ENCODE measurements at regions not wholly inside any gene's neighbourhood (a gene's known extent, or its start where the extent isn't known, plus 50 kb on each side); places are given as distances from the start of the nearest gene placed in this dataset.
"Not testable (repeated sequence)": the region's sequence is repeated elsewhere in the genome, so short reads cannot be mapped to it uniquely, and the experiment has no call there.

DNA sequence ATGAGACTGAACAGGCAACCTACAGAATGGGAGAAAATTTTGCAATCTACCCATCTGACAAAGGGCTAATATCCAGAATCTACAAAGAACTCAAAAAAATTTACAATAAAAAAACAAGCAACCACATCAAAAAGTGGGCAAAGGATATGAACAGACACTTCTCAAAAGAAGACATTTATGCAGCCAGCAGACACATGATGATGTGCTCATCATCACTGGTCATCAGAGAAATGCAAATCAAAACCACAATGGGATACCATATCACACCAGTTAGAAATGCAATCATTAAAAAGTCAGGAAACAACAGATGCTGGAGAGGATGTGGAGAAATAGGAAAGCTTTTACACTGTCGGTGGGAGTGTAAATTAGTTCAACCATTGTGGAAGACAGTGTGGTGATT, 51.7 kb upstream of the PAXBP1 start:
- not testable (repeated sequence) for DNase-seq (ENCODE audit: low read depth in 2 of 2)

GRCh38 chr21:32824950-32825349, 53.4 kb upstream of the PAXBP1 start:
- no peak for DNase-seq (ENCODE audit: low read depth in 2 of 2)

DNA sequence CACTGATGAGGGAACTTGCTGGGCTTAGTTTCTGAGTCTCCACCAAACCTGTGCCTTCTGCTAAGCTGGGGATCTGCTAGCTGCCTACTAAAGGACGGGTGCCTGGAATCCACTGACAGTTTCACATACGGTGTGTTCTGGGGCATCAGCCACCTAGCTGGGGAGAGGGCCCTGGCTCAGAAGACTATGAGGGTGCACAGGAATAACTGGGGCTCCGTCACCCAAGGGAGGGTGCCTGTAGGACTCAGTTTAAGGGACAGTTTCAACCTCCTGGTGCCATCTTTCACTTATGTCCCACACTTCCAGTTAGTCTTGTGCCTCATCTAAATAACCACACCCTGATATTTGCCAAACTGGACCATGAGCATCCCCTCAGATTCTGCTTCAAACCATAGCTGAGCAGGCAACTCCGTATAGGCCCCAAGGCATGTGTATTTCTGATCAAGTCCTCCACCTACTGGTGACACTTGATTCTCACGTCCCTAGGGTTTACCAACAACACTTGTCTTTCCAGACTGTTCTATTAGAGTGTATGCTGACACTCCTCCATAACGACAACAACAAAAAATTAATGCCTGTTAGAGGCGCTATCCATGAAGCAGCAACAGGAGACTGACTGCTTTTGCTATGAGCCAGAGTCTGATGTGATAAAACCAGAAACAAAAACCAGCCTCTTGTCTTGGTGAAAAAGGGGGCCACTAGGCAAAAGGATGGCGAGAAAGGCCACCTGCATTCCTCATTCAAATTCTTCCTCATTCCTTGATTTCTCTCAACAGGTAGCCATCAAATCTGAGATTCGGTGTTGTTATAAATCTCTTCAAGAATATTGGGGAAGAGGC, 55.0 kb upstream of the PAXBP1 start:
- no peak for DNase-seq (ENCODE audit: low read depth in 2 of 2)

- DNase-seq (ENCODE audit: low read depth in 2 of 2): no peak
Measured at GRCh38 chr21:32828908-32829307, 57.4 kb upstream of the PAXBP1 start.

DNA sequence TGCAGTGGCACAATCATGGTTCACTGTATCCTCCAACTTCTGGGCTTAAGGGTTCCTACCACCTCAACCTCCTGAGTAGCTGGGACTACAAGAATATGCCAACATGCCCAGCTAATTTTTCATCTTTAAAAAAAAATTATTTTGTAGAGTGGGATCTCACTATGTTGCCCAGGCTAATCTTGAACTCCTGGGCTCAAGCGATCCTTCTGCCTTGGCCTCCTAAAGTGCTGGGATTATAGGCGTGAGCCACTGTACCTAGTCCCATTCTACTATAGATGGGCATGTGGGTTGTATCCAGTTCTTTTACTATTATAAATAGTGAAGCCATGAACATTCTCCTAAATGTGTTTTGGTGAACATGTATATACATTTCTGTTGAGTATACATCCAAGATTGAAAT, 57.9 kb upstream of the PAXBP1 start:
- DNase-seq (ENCODE audit: low read depth in 2 of 2): no peak

DNA sequence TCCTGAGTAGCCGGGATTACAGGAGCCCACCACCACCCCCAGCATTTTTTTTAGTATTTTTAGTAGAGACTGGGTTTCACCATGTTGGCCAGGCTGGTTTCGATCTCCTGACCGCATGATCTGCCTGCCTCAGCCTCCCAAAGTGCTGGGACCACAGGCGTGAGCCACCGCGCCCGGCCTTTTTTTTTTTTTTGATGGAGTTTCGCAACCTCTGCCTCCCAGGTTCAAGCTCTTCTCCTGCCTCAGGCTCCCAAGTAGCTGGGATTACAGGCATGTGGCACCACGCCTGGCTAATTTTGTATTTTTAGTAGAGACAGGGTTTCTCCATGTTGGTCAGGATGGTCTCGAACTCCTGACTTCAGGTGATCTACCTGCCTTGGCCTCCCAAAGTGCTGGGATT, 60.2 kb upstream of the PAXBP1 start:
- not testable (repeated sequence) for DNase-seq (ENCODE audit: low read depth in 2 of 2)

- DNase-seq (ENCODE audit: low read depth in 2 of 2): no peak
Measured at GRCh38 chr21:32834211-32834915, 62.8 kb upstream of the PAXBP1 start.

GRCh38 chr21:32834916-32835235, 63.3 kb upstream of the PAXBP1 start:
- no peak for DNase-seq (ENCODE audit: low read depth in 2 of 2)

GRCh38 chr21:32842146-32842545, 70.6 kb upstream of the PAXBP1 start:
- DNase-seq (ENCODE audit: low read depth in 2 of 2): no peak

GRCh38 chr21:32843561-32843960, 72.0 kb upstream of the PAXBP1 start:
- DNase-seq (ENCODE audit: low read depth in 2 of 2): no peak

GRCh38 chr21:32844076-32844475, 72.5 kb upstream of the PAXBP1 start:
- no peak for DNase-seq (ENCODE audit: low read depth in 2 of 2)

GRCh38 chr21:32844653-32845436, 73.3 kb upstream of the PAXBP1 start:
- peak in 1 of 2 experiments; percentile 19 for DNase-seq (ENCODE audit: low read depth in 2 of 2)

DNA sequence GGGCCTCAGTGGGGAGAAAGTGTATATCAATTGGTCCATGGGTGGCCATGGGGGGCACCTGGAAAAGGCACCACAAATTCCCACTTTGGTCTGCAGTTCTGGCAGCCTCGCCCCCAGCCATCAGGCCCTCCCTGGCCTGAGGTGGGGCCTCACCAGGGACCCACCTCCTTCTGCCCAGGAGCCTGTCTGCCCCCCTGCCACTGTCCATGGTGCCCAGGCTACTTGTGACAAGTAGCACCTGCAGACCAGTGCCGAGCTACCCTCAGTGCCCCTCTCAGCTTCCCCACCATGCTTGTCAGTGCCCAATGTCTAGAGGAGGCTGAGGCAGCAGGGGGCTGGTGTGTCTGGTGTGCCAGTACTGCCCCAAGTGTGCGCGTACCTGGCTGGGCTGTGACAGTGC, 87.1 kb upstream of the PAXBP1 start:
- no peak for DNase-seq (ENCODE audit: low read depth in 2 of 2)

DNA sequence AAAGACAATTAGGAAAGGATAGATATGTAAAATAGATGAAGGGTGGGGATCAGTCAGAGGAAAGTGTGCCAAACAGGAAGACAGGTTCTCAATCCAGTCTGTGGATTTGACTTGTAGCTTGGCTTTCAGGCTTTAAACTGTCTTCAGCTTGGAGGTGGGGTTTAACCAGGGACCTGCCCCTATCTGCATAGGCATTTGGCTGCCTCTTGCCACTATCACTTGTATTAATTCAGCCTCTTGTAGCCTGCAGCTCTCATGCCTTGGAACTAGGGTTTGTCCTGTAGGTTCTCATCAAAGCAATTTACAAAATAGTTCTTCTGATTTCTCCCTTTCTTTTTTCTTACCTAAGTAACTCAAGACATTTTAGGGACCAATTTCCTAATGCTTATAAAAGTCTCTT, 88.8 kb upstream of the PAXBP1 start:
- no peak for DNase-seq (ENCODE audit: low read depth in 2 of 2)

DNA sequence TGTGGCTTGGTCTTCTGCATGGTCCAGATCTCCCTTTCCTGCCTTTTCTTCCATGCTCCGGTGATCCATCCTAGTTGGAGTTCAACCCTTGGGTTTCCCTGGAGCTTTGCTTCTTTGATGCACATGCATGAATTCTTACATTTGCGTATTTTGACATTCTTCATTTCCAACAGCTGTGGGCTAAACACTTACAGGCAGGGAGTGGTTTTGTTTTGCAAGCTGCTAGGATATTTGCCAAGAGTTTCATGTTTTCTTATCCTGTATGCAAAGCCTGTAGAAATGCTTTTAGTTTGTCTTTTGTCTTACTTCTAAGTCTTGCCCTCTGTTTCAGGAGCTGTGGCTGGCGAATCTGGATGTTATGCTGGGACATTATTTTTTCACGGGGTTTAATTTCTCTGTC, 90.3 kb upstream of the PAXBP1 start:
- peak; percentile 4 to 12 for DNase-seq (ENCODE audit: low read depth in 2 of 2)

DNA sequence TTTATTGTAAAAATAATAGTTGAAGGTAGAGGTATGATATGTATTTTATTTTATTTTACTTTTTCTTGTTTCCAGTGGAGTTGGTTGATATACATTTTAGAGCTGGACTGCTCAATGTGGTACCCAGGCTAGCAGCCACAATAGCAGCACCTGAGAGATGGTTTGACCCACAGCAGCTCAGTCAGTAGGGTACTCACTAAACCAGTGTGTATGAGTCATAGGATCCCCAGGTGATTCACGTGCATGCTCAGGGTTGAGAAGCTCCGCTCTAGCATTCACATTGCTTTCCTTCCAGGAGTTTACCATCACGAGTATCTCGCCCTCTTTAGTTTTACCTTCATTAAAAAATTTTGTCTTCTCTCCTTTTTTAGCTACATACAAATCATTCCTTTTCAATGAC, 96.0 kb upstream of the PAXBP1 start:
- DNase-seq (ENCODE audit: low read depth in 2 of 2): no peak

DNA sequence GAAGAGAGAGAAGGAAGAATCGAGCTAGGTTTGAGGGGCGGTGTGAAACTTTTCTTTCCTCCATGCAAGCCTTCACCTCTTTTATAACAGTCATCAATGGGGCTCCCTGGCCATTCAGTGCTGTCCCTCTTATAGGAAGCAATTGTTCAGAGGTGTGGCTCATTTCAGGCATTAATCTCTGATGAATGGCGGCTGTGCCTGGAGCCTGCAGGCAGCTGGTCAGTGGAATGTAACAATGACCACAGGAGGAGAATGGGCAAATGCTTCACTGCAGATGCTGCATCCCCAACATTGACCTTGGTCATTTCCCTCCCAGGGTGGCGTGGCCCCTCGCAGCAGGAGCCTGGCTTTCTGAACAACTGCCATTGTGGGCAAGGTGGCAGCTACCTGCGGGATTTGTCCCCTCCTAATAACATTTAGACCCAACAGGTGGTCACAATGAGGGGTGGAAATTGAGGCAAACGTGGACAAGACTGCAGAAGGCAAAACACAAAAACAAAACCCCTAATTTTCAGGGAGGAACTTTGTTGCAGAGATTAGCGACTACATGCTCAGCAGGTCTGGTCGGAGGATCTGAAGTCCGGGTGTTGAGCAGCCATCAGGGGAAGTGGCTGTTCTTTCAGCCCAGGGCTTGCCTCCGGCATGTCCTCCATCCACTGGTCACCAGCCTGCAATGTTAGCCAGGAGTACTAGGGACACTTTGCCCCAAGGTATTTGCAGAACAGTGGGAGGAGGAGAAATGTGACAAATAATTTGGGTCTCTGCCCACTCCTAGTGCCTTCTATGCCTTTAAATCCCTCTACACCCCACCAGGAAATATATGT, 97.3 kb upstream of the PAXBP1 start:
- no peak for DNase-seq (ENCODE audit: low read depth in 2 of 2)

DNA sequence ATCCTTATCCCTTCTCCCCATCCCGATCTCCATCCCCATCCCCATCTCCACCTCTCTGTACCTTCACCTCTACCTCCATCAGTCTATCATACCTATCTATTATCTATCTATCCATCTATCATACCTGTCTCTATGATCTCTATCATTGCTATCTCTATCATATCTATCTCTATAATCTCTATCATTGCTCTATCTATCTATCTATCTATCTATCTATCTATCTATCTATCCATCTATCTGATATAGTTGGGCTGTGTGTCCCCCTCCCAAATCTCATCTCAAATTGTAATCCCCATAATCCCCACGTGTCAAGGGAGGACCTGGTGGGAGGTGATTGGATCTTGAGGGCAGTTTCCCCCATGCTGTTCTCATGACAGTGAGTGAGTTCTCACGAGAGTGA, 97.9 kb upstream of the PAXBP1 start:
- DNase-seq (ENCODE audit: low read depth in 2 of 2): no peak

GRCh38 chr21:32876426-32876825, 104.9 kb upstream of the PAXBP1 start:
- DNase-seq (ENCODE audit: low read depth in 2 of 2): no peak

DNA sequence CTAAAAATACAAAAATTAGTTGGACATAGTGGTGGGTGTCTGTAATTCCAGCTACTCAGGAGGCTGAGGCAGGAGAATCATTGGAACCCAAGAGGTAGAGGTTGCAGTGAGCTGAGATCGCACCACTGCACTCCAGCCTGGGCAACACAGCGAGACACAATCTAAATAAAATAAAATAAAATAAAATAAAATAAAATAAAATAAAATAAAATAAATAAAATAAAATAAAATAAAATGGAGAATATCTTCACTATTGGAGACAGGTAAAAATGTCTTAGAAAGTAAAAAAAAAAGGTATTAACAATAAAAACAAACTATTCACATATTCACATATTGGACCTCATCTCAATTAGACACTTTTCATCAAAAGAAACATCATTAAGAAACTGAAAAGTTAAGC, 106.3 kb upstream of the PAXBP1 start:
- not testable (repeated sequence) for DNase-seq (ENCODE audit: low read depth in 2 of 2)

GRCh38 chr21:32878661-32879060, 107.1 kb upstream of the PAXBP1 start:
- DNase-seq (ENCODE audit: low read depth in 2 of 2): no peak

- DNase-seq (ENCODE audit: low read depth in 2 of 2): no peak
Measured at GRCh38 chr21:32881458-32881857, 109.9 kb upstream of the PAXBP1 start.
